HL-60 (cell line): ENCODE measurements at regions not wholly inside any gene's neighbourhood (a gene's known extent, or its start where the extent isn't known, plus 50 kb on each side); places are given as distances from the start of the nearest gene placed in this dataset.

ENCODE experiments used
- GABPA ChIP-seq: IDR thresholded peaks from 2 replicates; pipeline ENCODE4 v1.6.1; 2012; ENCODE audit warnings: low read depth
- TF ChIP-seq, protein P1 (sequence below): IDR thresholded peaks from one replicate; pipeline ENCODE4 v1.5.1; 2011; ENCODE audit warnings: low read length, control low read depth, inconsistent platforms; ENCODE audit not compliant: insufficient read depth

DNA sequence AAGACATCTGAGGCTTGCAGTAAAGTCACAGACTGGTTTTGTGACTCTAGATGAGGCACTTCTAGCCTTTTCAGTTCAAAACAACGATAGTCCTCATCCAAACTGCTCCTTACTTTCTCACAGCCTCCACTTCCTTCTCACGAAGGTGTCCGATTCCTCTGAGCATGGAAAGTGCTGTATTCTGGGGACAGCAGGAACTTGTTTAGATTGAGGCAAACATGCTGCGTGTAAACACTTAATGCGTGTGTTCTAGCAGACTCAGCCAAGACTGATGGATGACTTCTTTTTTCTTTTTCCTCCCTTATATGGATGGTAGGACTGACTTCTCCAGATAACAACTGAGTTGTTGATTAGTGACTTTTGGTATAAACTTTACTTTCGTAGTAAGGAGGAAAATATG, 80.2 kb upstream of the PRDM1 start:
- TF ChIP-seq, protein P1, sequence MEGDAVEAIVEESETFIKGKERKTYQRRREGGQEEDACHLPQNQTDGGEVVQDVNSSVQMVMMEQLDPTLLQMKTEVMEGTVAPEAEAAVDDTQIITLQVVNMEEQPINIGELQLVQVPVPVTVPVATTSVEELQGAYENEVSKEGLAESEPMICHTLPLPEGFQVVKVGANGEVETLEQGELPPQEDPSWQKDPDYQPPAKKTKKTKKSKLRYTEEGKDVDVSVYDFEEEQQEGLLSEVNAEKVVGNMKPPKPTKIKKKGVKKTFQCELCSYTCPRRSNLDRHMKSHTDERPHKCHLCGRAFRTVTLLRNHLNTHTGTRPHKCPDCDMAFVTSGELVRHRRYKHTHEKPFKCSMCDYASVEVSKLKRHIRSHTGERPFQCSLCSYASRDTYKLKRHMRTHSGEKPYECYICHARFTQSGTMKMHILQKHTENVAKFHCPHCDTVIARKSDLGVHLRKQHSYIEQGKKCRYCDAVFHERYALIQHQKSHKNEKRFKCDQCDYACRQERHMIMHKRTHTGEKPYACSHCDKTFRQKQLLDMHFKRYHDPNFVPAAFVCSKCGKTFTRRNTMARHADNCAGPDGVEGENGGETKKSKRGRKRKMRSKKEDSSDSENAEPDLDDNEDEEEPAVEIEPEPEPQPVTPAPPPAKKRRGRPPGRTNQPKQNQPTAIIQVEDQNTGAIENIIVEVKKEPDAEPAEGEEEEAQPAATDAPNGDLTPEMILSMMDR = no peak
- no peak for TF ChIP-seq GABPA
